Upper lobe of right lung (tissue), 1 donor: ENCODE measurements at regions not wholly inside any gene's neighbourhood (a gene's known extent, or its start where the extent isn't known, plus 50 kb on each side); places are given as distances from the start of the nearest gene placed in this dataset.

ENCODE experiments used
- ATAC-seq: fragments of 200-7000 bp; cut with Tn5 transposase; one replicate; pipeline ENCODE4 v1.9.1; 2020; ENCODE audit warnings: mild to moderate bottlenecking, moderate library complexity
- DNase-seq: peaks from one replicate; pipeline ENCODE4 v3.0.0-alpha.2; 2020
- H3K27ac ChIP-seq: fragments of 200-600 bp; one replicate; pipeline ENCODE4 v1.8.0; 2022
- H3K27me3 ChIP-seq: fragments of 200-600 bp; one replicate; pipeline ENCODE4 v1.8.0; 2022; ENCODE audit warnings: mild to moderate bottlenecking
- H3K36me3 ChIP-seq: fragments of 200-600 bp; one replicate; pipeline ENCODE4 v1.8.0; 2022
- H3K4me1 ChIP-seq: fragments of 200-600 bp; one replicate; pipeline ENCODE4 v1.8.0; 2022
- H3K4me3 ChIP-seq: fragments of 200-600 bp; one replicate; pipeline ENCODE4 v1.8.0; 2022; ENCODE audit warnings: mild to moderate bottlenecking
- H3K9me3 ChIP-seq: fragments of 200-600 bp; one replicate; pipeline ENCODE4 v1.8.0; 2022
- intact Hi-C: fragments of 100-400 bp; cut with DNase I; formaldehyde crosslinking; loops from one replicate; pipeline ENCODE4 v1.11.0; 2022
- TF ChIP-seq, protein P1 (sequence below): fragments of 200-600 bp; IDR thresholded peaks from one replicate; pipeline ENCODE4 v1.8.0; 2022; ENCODE audit warnings: antibody characterized with exemption
- donor health status: DM: no; HTN: yes; CAD: no; lungs with severe emphysema.

DNA sequence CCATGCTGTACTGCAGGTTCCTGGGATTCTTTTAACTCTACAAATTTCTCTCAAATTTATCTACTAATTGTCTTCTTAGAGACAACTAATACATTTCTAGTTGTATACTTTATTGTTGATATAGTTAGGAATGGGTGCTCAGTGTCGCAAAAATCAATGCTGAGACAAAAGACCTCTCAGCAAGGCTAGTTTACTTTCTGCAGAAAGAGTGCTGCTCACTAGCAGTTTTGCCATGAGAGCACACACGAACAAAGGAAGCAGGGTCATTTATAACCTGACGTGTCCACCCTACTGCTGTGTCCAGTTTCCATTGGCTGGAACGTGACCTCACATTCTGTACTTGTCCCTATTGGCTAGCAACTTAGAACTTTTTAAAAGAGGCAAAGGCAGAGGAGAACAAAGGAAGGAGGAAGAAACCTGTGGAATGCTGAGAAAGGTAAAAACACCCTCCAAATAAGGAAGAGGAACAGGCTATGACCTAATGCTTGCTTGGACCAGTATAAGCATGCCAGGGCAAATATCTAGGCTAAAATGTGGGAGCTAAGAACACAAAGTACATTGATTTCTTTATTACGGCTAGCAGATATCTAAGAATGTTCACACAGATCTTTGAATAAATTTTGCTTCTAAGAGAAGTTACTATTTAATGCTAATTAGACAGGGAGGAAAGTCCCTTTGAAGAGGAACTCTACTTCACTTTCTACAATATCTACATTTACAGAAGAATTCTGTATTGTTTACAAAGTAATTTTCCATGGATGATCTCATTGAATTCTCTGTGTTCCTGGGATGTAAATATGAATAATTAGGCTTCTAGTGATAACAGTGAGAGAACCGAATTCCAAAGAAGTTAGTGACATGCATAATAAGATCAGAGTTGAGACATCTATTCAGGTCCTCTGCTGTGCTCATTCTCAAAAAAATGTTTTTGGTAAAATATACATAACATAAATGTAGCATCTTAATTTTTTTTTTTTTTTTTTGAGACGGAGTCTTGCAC lies 86.0 kb upstream of the MAP10 start:
- H3K4me3 ChIP-seq: no peak overlapping the region
- TF ChIP-seq, protein P1, sequence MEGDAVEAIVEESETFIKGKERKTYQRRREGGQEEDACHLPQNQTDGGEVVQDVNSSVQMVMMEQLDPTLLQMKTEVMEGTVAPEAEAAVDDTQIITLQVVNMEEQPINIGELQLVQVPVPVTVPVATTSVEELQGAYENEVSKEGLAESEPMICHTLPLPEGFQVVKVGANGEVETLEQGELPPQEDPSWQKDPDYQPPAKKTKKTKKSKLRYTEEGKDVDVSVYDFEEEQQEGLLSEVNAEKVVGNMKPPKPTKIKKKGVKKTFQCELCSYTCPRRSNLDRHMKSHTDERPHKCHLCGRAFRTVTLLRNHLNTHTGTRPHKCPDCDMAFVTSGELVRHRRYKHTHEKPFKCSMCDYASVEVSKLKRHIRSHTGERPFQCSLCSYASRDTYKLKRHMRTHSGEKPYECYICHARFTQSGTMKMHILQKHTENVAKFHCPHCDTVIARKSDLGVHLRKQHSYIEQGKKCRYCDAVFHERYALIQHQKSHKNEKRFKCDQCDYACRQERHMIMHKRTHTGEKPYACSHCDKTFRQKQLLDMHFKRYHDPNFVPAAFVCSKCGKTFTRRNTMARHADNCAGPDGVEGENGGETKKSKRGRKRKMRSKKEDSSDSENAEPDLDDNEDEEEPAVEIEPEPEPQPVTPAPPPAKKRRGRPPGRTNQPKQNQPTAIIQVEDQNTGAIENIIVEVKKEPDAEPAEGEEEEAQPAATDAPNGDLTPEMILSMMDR: no peak
- no peaks in the 10 kb centered on the region for H3K36me3 ChIP-seq
- no peaks in the 10 kb centered on the region for H3K27me3 ChIP-seq
- intact Hi-C loops: no loop called here
- no peaks in the 10 kb centered on the region for H3K4me1 ChIP-seq
- H3K27ac ChIP-seq: no peak overlapping the region
- H3K9me3 ChIP-seq: no peaks in the 10 kb centered on the region
- no peak for DNase-seq
- ATAC-seq: no peak

DNA sequence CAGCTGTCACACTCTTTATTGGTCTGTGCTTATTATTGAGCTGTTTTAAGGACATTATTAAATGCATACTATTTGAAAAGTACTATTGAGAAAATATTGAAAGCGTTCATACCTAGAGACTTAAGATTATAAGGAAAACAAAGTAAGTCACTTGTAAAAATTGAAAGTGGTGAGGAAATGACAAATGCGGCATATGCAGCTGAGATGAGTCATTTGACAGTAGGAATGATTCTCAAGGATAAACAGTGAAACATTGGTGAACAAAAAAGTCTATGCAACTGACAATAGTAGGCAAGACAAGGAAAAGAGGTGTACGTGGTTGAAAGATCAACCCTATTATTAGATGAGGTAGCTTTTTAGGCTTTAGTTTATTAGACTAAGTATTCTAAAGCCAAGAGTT lies 82.6 kb upstream of the MAP10 start:
- Histone ChIP-seq H3K27me3 (no peaks in the 10 kb centered on the region), H3K36me3 (no peaks in the 10 kb centered on the region), H3K4me1 (no peaks in the 10 kb centered on the region), H3K27ac (no peak overlapping the region), H3K9me3 (no peaks in the 10 kb centered on the region), H3K4me3 (no peak overlapping the region)
- DNase-seq (no peak), ATAC-seq (no peak)
- intact Hi-C loops: no loop called here
- TF ChIP-seq, protein P1: no peak

DNA sequence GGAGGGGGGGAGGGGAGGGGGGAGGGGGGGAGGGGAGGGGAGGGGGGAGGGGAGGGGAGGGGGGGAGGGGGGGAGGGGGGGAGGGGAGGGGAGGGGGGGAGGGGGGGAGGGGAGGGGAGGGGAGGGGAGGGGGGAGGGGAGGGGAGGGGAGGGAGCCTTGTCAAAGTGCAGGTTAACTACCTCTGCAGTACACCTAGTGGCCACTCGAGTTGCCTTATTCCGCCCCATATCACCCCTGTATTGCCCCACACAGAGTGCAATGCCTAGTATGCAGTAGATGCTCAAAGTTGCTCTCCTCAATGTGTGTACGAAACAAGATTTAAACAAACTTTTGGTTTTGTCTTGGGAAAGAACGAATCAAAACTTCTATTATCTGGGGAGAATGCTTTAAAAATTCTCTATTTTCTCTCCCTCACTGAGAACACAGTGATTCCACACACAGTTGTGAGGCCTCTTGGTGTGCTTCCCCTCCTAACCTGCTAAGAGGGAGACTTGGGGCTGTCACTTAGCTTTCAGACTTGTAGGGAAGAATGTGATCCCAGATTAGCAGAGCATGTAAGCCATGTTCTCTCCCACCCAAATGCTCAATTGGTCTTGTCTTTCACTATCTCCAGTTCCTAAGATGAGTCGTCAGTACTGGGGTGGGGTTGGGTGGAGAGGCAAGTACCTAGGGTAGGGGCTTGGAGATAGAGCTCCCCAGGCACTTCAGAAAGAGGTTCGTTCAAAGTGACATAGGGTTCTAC lies 79.7 kb upstream of the MAP10 start:
- no peak overlapping the region for H3K27ac ChIP-seq
- TF ChIP-seq, protein P1: no peak
- intact Hi-C loops: no loop called here
- H3K4me1 ChIP-seq: no peaks in the 10 kb centered on the region
- H3K27me3 ChIP-seq: no peaks in the 10 kb centered on the region
- DNase-seq (no peak), ATAC-seq (no peak)
- H3K4me3 ChIP-seq: no peak overlapping the region
- H3K9me3 ChIP-seq: no peaks in the 10 kb centered on the region
- no peaks in the 10 kb centered on the region for H3K36me3 ChIP-seq

DNA sequence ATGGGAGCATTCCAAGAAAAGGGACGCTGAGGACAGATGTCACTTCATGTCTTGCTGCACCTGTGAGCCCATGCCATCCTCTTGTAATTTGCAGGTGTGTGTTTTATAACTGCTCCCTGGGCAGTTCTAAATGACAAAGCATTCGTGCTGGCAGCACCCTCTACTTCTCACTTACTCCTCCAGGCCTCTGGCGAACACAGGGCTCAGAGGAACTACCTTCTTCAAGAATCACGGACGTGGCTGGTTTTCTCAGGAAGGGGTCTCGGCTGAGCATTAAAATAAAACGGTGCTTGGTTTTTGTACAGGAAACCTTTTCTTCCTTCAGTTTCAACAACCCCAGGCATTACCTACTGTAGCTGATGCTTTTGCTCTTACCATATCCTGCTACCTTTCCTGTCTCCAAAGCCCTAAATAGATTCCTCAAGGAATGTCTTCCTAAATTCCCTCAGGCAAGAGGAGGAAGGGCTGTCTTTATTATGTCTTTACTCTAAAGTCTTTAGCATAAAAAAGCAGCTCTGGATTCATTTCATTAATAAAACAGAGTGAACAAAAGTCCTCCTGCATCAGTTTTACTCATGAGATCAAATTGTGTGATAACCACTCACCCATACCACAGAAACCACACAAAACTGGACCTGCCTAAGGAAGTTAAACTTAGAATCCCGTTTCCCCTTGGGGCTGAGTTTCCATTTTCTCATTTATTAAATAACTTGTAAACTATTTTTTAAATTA lies 79.0 kb upstream of the MAP10 start:
- H3K36me3 ChIP-seq: no peaks in the 10 kb centered on the region
- DNase-seq (no peak), ATAC-seq (no peak)
- TF ChIP-seq, protein P1: no peak
- H3K27me3 ChIP-seq: no peaks in the 10 kb centered on the region
- no peak overlapping the region for H3K27ac ChIP-seq
- H3K9me3 ChIP-seq: no peaks in the 10 kb centered on the region
- no peaks in the 10 kb centered on the region for H3K4me1 ChIP-seq
- H3K4me3 ChIP-seq: no peak overlapping the region
- intact Hi-C loops: no loop called here

DNA sequence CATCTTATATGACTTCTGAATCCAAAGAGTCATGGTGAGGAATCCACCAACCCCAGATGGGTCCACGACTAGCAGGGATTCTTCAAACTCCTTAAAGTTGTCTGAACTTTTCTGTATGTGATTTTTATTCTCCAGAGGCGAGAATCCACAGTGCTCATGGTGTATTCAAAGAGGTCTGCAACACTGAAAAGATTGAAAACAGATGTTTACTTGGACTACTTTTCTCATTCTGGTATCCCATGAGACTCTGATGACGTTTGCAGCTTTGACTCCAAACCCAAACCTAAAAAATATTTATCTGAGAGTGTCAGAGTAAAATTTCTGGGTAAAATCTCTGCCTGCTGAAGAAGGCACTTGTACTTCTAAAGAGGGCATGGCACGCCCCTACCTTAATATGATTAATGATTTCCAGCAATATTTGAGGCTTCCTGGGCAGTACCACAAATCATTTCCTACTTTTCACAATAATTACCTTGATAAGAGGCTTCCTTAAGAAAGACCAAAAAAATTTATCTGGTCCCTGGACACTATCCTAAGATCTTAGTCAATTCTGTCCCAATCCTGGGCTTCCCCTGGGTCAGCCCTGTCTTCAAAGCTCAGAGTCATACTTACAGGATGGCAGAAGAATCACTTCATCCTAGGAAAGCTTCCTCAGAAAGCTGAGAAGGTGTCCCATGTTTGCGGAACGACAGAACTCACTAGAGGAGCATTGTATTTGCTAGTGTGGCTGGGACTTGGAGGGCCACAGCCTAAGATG lies 76.5 kb upstream of the MAP10 start:
- TF ChIP-seq, protein P1: no peak
- intact Hi-C loops: no loop called here
- no peaks in the 10 kb centered on the region for H3K4me1 ChIP-seq
- no peak overlapping the region for H3K4me3 ChIP-seq
- H3K27me3 ChIP-seq: no peaks in the 10 kb centered on the region
- no peak overlapping the region for H3K27ac ChIP-seq
- ATAC-seq: no peak
- no peaks in the 10 kb centered on the region for H3K36me3 ChIP-seq
- no peaks in the 10 kb centered on the region for H3K9me3 ChIP-seq
- DNase-seq: no peak
